HG03558 (cell line): ENCODE measurements at regions not wholly inside any gene's neighbourhood (a gene's known extent, or its start where the extent isn't known, plus 50 kb on each side); places are given as distances from the start of the nearest gene placed in this dataset.

ENCODE experiments used
- ATAC-seq: cut with Tn5 transposase; IDR thresholded peaks from one replicate; pipeline ENCODE4 v1.9.1; 2021; ENCODE audit warnings: moderate number of reproducible peaks; ENCODE audit not compliant: unreplicated experiment; ENCODE audit errors: extremely low read depth

DNA sequence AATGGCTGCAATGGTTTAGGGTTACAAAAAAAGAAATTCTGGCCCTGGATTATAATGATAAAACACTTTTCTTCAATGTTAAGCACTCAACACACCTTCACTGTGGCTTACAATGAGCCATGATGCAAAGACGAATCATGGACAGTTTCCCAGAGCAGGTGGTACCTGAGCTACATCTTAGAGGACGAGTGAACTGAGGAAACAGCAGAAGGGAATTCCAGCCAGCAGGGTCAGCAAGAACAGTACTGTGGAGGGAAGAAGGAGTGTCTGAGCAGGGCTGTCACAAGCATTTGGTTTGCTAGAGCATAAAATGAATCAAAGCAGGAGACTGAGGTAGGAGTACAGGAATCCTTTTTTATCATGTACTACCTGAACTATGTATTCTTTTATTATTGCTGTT lies 332.8 kb upstream of the C11orf87 start:
- no peak for ATAC-seq

DNA sequence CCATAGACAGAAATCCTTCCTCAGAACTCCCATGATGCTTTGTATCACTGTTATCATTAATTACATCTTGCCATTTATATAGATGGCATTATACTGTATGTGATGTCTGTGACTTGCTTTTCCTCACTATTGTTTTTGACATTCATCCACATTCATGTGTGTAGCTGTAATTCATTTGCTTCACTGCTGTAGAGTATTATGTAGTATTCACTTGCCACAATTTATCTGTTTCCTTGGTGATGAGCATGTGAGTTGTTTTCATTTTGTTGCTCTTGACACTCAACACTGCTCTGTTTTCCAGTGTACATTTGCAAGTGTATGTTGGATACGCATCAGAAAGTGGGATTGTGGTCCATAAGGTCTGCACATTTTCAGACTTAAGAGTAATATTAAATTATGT lies 328.6 kb upstream of the C11orf87 start:
- no peak for ATAC-seq

DNA sequence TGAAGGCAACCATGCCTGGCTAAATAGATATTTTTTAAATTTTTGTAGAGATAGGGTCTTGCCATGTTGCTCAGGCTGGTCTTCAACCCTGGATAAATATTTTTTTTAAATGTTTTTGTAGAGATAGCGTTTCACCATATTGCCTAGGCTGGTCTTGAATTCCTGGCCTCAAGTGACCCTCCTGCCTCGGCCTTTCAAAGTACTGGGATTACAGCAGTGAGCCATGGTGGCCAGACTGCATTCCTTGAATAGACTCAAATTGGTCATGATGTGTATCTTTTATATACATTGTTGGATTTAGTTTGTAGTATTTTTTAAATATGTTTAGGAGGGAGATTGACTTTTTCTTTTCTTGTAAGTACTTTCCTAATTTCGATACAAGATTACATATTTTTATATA lies 325.7 kb upstream of the C11orf87 start:
- no peak for ATAC-seq

DNA sequence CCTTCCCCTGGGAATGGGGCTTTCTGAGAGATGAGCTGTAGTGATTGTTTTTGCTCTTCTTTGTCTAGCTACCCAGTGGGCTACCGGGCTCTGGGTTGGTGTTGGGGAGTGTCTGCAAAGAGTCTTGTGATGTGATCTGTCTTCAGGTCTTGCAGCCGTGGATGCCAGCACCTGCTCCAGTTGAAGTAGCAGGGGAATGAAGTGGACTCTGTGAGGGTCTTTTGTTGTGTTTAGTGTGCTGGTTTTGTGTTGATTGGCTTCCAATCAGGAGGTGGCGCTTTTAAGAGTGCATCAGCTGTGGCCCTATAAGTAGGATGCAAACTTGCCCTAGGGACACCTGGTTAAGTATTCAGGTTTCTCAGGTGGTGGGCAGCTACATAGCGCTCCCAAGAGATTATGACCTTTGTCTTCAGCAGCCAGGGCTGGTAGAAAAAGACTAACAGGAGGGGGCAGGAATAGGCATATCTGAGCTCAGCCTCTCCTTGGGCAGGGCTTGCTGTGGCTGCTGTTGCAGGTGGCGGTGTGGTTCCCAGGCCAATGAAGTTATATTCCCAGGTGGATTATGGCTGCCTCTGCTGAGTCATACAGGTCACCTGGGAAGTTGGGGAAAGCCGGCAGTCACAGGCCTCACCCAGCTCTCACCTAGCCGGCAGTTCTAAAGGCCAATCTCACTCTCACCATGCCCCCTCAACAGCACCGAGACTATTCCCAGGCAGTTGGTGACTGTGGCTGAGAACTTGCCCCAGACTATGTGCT lies 315.7 kb upstream of the C11orf87 start:
- ATAC-seq: no peak

DNA sequence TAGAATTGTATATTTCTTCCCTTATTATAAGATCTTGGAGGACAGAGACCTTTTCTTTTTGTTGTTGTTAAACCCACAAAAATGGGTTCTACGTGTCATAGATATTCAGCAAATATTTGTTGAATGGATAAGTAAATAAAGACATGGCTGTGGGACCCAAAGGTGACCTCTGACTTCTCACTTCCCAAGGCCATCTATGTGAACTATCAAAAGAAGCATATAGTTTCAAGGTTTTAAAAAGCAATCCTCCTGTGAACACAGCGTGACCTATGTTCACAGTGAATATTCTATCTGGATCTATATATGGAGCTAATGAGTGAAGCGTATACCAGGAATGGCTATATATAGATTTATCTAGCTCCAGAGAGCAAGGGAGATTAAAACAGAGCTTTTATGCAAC lies 312.8 kb upstream of the C11orf87 start:
- ATAC-seq: no peak

DNA sequence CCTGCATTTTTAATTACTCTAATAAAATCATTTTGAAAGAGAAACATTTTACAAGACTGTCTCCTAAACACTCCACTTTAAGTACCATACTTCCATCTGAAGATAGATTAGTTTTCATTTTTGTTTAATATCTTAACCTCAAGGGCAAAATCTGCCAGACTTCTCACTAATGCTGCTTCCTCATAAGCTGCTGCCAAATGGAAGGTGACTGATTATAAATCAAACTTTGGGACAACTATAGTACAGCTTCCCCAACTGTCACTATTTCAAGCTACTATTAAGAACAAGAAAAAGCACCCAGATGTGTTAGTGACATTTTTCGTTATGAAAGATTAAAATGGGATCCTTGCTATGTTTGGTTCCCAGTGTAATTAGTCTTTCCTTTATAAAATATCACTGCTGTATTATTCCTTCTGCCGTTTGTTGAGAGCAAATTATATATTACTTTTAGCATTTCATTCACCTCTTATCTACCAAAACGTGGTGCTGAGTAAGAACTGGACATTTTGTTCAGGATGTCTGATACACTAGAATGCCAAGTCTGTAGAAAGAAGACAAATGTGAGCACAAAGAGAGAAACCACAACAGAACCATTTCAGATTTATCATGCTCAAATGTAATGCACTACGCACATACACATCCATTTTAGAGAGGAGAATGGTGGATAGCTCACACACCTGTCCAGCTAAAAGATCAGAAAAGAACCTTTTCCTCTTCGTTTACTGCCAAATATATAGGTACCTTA lies 312.2 kb upstream of the C11orf87 start:
- ATAC-seq: no peak

DNA sequence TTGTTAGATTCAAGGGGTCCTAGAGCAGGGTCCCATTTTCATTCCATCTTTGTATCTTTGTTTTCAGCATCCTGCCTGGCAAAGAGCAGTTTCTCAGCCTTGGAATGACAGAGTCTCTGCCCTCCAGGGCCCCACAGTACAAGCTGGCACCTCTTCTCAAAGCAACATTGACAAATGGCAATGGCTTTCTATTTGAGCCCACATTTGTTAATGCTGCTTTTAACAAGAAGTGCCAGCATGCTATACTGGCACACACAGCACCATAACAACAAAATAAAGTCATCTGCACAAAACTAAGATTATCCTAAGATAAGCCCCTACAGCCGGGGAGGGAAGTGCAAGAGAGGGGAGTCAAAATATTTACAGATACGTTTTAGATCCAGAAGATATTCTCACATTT lies 309.7 kb upstream of the C11orf87 start:
- no peak for ATAC-seq

DNA sequence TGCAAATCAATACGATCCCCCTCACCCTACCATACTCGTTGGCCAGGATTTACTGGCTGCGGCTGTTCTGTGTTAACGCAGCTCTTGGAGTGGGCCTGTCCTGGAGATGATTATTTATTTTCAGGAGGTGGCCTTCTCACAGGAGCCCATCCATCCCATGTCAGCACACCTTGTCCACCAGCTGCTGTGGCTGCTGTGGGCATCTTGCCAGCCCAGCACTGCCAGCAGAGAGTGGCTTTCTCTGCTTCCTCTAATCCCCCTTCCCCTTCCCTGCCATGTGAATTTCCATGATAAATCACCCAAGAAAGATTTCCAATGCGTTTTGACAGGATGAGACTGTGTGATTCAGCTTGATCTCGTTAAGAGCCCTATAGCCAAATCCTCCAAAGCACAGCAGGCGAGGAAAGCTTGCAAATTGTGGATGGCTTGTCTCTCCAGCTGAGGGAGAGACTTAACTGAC lies 309.1 kb upstream of the C11orf87 start:
- no peak for ATAC-seq

DNA sequence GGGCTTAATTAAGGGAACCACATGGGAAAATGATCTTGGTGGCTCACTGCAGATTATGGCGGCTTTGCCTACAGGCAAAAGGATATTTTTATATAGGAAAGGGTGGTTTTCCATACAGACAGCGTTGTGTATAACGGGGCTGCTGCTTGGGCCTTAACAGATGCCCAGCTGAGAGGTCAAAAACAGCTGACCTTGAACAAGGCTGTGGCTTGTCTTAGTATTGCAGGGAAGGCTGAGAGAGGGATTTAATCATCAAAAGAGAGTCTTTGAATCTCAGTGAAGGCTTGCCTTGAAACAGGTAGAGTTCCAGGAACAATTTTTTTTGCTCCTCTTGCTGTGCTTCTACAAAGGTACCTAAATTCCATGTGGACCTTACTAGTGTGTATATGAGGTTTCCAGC lies 301.6 kb upstream of the C11orf87 start:
- no peak for ATAC-seq

DNA sequence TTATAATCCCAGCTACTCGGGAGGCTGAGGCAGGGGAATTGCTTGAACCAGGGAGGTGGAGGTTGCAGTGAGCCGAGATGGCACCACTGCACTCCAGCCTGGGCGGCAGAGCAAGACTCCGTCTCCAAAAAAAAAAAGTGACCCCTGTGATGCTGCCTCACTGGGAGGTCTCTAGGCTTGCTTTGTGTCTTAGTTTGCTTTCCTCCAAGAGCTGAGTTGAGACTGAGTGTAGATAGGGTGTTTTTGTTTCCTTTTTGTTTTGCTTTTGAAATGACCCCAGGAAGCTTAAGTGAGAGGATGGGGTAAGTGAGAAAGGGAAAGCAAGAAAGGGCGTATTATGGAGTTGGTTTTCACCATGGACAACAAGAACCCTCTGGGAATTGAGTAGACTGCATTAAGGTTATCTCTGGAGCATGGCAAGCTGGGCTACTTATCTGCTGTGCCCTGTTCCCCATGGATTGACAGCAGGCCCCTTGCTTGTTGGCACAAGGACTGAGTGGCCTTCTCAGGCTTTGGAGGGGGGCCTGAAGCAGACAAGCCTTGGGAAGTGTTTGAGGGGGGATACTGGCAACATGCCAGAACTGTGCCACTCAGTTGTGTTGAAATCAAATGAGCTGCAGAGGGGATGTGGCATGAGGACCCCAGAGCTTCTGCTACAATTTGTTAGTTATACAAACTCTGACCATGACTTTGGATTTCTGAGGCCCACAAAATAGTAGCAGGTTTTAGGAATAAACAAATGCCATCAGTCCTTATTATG lies 300.6 kb upstream of the C11orf87 start:
- ATAC-seq: no peak

DNA sequence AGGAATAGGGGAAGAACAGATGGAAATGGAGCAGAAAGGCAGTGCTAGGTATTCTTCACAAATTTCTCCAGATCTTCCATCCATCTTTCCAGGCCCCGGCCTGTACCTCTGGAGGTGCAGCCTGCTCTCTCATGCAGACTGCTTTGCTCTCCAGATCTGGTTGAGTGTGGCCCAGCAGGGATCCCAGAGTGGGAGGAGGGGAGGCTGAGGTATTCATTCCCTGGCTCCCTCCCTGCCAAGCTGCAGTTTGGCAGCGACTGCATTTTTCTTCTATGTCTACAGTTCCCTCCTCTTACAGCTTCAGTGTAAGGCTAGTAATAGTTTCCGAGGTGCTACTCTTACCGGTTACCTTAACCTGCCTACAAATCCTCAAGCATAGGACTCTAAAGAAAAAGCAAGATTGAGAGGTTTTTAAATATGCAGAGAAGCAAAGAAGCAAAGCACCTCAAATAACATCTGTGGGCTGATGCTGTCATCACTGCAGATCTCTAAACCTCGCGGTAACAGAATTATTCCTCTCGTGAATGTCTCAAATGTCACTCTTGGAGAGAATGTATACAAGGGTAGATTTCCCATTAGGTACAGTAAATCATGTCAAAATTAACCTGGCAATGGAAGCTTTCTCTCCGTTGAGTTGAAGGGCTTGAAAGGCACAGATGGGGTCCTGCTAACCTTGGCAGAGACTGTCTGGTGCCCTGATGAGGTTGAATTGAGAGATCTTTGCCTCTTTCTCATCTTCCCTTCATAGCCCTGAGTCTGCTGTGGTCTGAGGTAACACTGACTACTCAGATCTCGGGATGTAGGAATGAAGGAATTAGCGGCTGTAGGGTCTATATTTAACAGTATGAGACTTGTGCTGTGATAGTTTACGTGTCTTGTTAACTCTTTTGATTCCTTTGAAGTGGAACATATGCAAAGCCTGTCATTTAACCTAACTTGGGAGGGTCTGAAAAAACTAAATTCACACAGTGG lies 297.9 kb upstream of the C11orf87 start:
- no peak for ATAC-seq

DNA sequence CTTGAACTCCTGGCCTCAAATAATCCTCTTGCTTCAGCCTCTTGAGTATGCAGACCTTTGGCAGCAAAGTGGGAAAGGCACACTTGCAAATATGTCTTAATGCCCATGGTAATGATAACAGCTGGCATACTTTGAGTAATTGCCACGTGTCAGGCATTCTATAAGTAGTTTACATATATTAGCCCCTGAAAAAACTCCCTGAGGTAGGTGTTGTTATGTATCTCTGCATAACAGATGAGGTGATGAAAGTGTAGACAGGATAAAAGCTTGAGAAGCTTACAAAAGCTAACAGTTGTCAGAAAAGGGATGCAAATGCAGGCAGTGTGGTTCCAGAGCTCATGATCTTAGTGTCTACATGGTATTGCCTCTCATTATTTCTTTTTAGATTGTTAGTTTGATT lies 291.1 kb upstream of the C11orf87 start:
- no peak for ATAC-seq

DNA sequence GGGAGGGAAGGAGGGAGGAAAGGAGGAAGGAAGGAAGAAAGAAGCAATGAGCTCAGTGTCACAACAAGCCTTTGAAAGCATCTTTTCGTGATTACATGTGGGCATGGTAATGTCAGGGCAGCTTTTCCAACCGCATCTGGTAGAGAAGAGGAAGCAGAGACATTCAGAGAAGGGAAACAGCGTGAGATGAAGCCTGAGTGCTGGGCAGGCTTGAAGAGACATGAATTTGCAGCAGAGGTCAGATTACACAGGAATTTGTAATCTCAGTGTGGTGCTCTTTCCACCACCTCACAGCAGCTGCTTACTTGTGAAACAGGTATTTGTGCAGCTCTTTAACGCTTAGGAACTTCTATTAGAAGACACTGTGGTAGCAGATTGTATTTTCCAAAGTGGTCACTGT lies 289.5 kb upstream of the C11orf87 start:
- ATAC-seq: no peak

DNA sequence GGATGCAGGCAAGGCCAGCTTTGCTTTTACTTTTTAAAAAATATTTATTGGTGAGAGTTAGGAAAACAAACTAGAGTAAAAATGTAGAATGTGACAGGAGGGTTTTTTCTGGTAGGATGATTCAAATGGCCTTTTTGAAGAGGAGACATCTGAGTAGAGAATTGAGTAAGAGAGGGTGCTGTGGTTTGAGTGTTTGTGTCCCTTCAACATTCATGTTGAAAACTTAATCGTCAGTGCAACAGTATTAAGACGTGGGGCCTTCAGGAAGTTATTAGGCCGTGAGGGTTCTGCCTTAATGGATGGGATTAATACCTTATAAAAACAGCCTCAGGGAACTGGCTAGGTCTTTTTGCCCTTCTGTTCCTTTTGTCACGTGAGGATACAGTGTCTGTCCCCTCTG lies 288.8 kb upstream of the C11orf87 start:
- ATAC-seq: no peak

DNA sequence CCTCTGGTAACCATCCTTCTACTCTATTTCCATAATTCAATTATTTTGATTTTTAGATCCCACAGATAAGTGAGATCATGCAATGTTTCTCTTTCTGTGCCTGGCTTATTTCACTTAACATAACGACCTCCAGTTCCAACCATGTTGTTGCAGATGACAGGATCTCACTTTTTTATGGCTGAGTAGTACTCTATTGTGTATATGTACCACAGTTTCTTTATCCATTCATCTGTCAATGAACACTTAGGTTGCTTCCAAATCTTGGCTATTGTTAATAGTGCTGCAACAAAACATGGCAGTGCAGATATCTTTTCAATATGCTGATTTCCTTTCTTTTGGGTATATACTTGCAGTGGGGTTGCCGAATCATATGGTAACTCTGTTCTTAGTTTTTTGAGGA lies 286.4 kb upstream of the C11orf87 start:
- ATAC-seq: no peak

DNA sequence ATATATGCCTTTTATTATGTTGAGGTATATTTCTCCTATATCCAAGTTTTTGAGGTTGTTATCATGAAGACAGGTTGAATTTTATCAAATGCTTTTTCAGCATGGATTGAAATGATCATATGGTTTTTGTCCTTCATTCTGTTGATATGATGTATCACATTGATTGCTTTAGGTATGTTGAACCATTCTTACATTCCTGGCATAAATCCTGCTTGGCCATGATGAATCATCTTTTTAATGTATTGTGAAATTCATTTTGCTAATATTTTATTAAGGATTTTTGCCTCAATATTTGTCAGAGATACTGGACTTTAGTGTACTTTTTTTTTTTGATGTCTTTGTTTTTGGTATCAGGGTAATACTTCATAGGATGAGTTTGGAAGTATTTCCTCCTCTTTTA lies 283.8 kb upstream of the C11orf87 start:
- ATAC-seq: no peak

DNA sequence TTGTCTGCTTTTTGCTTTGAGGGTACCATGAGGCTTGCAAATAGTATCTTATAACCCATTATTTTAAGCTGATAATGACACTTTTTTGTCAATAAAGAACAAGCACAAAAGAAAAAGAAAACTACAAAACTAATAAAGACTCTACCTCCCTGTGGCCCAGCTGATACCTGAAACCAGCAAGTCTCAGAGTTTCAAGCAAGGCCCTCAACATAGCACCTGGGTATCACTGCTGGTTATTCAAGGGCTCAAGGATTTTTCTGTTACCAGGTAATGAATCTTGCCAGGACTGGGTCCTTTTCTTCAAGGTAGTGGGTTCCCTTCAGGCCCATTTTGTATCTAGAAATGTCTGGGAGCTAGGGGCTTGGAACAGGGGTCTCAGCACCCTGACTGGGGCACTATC lies 281.6 kb upstream of the C11orf87 start:
- ATAC-seq: no peak

DNA sequence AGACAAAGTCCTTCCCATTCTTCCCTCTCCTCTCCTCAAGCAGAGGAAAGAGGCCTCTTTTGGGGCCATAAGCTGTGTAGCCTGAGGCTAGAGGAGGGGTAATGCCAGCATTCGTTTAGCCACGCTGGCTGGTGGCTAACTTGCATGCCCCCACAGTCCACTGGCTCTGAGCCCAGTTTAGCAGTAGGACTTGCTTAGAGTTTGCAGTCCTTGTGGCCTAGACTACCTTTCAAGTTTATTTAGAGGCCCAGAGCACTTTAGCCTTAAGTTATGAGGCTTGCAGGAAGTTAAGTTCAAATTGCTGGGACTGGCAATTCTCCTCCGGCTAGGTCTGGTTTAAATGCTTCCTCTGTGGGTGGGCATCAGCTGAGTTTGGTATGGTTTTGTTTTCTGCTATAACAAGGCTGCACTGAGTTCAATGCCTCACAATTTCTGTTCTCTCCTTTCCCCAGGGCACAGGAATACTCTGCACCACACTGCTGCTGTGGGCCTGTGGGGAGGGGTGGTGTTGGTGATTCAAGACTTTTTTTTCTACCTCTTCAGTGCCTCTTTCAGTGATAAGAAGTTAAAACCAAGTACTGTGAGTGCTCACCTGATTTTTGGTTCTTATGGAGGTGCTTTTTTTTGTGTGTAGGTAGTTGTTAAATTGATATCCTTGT lies 281.0 kb upstream of the C11orf87 start:
- no peak for ATAC-seq

DNA sequence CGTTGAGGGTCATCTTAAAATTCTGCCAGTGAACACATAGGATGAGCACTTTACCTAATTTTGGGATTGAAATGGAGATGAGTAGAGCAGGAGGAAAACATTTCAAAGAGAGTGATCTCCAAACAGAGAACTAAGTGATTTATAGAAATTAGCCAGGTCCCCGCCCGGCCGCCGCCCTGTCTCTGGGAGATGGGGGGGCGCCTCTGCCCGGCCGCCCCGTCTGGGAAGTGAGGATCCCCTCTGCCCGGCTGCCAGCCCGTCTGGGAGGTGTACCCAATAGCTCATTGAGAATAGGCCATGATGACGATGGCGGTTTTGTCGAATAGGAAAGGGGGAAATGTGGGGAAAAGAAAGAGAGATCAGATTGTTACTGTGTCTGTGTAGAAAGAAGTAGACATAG lies 276.7 kb upstream of the C11orf87 start:
- no peak for ATAC-seq

DNA sequence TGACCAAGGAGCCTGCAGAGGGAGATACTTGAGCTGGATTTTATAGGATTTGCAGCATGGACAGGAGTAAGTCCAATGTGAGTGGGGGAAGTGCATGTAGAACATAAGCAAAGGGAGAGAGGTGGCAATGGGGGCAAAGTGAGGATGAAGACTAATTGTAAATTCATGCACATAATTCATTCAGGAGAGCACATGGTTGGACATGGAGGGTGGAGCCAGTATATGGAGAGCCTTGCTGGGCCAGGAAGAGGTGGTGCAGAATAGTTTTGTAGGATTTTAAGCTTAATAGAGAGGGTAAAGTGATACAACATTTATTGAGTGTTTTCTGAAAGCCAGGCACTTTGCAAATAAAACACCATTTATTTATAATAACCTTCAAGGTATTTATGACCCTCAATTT lies 274.3 kb upstream of the C11orf87 start:
- no peak for ATAC-seq
